ENCODE measurements at regions not wholly inside any gene's neighbourhood (a gene's known extent, or its start where the extent isn't known, plus 50 kb on each side); places are given as distances from the start of the nearest gene placed in this dataset.
"Not testable (repeated sequence)": the region's sequence is repeated elsewhere in the genome, so short reads cannot be mapped to it uniquely, and the experiment has no call there.

DNA sequence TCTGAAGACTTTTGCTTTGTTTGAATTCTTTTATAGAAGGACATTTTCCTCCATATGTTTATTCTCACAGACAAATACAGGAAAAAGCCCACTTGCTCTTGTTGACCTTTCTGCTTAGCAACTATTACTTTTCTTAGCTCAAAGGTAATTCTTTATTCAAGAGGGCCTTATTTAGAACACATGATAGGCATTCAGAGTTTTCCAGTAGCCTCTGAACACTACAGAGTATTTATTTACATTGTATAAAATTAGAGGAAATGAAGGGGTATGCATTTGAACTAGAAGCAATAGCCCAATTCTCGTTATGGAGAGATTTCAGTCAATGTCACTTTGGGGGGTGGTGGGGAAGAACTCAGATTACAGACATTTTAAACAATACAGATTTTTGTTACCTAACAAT, 581.7 kb downstream of the KCNJ2 start:
- Mint-ChIP-seq H3K4me3 (ENCODE audit: unreplicated experiment) (no peak overlapping the region), H3K27me3 (ENCODE audit: insufficient read depth, unreplicated experiment) (peaks cover 27% of the 10 kb centered on the region), H3K4me1 (ENCODE audit: insufficient read depth, unreplicated experiment) (no peaks in the 10 kb centered on the region), H3K27ac (ENCODE audit: low read depth, unreplicated experiment) (no peak overlapping the region), H3K9me3 (ENCODE audit: unreplicated experiment) (peaks cover 5% of the 10 kb centered on the region), H3K36me3 (ENCODE audit: insufficient read depth, unreplicated experiment) (no peaks in the 10 kb centered on the region)
- no TSS peak for BruUV-seq (replicated peaks)
- POLR2A ChIA-PET: no interaction called here
- TF ChIP-seq, protein P1, sequence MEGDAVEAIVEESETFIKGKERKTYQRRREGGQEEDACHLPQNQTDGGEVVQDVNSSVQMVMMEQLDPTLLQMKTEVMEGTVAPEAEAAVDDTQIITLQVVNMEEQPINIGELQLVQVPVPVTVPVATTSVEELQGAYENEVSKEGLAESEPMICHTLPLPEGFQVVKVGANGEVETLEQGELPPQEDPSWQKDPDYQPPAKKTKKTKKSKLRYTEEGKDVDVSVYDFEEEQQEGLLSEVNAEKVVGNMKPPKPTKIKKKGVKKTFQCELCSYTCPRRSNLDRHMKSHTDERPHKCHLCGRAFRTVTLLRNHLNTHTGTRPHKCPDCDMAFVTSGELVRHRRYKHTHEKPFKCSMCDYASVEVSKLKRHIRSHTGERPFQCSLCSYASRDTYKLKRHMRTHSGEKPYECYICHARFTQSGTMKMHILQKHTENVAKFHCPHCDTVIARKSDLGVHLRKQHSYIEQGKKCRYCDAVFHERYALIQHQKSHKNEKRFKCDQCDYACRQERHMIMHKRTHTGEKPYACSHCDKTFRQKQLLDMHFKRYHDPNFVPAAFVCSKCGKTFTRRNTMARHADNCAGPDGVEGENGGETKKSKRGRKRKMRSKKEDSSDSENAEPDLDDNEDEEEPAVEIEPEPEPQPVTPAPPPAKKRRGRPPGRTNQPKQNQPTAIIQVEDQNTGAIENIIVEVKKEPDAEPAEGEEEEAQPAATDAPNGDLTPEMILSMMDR (IDR thresholded peaks at IDR 0.05; ENCODE audit: unreplicated experiment): no peak
- intact Hi-C loops (cut with micrococcal nuclease): no loop called here
- CTCF ChIA-PET: no interaction called here
- DNase-seq (ENCODE audit: unreplicated experiment): no peak

DNA sequence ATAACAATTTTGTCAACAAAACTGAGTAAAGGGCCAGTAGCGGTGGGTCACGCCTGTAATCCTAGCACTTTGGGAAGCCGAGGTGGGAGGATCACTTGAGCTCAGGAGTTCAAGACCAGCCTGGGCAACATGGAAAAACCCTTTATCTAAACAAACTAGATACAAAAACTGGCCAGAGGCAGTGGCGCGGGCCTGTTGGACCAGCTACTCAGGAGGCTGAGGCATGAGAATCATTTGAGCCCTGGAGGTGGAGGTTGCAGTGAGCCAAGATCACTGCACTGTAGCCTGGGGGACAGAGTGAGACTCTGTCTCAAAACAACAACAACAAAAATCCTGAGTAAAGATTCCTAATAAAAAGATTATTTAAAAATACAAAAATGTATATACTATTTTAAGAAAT, 583.1 kb downstream of the KCNJ2 start:
- POLR2A ChIA-PET; H3K4me1 Mint-ChIP-seq (ENCODE audit: insufficient read depth, unreplicated experiment); DNase-seq (ENCODE audit: unreplicated experiment); intact Hi-C loops (cut with micrococcal nuclease); H3K4me3 Mint-ChIP-seq (ENCODE audit: unreplicated experiment); H3K27ac Mint-ChIP-seq (ENCODE audit: low read depth, unreplicated experiment); H3K36me3 Mint-ChIP-seq (ENCODE audit: insufficient read depth, unreplicated experiment); BruUV-seq (replicated peaks); H3K9me3 Mint-ChIP-seq (ENCODE audit: unreplicated experiment): not testable (repeated sequence)
- CTCF ChIA-PET: interaction anchor here (1.4 kb wide), 1 partner anchor 15 kb away, joined by 5 read pairs; no protein-coding TSS in a partner anchor
- peaks cover 12% of the 10 kb centered on the region for H3K27me3 Mint-ChIP-seq (ENCODE audit: insufficient read depth, unreplicated experiment)

DNA sequence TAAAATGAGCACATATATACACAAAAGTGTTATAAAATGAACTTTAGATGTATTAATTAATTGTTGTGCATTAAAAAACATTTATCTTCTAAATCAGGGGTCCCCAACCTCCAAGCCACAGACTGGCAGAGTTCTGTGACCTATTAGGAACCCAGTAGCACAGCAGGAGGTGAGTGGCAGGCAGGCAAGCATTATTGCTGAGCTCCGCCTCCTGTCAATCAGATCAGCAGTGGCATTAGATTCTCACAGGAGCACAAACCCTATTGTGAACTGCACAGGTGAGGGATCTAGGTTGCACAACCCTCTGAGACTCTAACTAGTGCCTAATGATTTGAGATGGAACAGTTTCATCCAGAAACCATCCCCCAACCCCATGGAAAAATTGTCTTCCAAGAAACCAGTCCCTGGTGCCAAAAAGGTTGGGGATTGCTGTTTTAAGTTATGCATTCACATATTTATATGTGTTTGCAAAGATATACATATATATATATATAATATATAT, 583.7 kb downstream of the KCNJ2 start:
- POLR2A ChIA-PET: no interaction called here
- intact Hi-C loops (cut with micrococcal nuclease): no loop called here
- H3K4me1 Mint-ChIP-seq (ENCODE audit: insufficient read depth, unreplicated experiment): no peaks in the 10 kb centered on the region
- no TSS peak for BruUV-seq (replicated peaks)
- TF ChIP-seq, protein P1 (IDR thresholded peaks at IDR 0.05; ENCODE audit: unreplicated experiment): no peak
- H3K9me3 Mint-ChIP-seq (ENCODE audit: unreplicated experiment): peaks cover 5% of the 10 kb centered on the region
- H3K36me3 Mint-ChIP-seq (ENCODE audit: insufficient read depth, unreplicated experiment): no peaks in the 10 kb centered on the region
- no peak for DNase-seq (ENCODE audit: unreplicated experiment)
- H3K27me3 Mint-ChIP-seq (ENCODE audit: insufficient read depth, unreplicated experiment): peaks cover 6% of the 10 kb centered on the region
- H3K27ac Mint-ChIP-seq (ENCODE audit: low read depth, unreplicated experiment): no peak overlapping the region
- no peak overlapping the region for H3K4me3 Mint-ChIP-seq (ENCODE audit: unreplicated experiment)
- CTCF ChIA-PET: interaction anchor here (1.4 kb wide), 1 partner anchor 14 kb away, joined by 5 read pairs; no protein-coding TSS in a partner anchor

DNA sequence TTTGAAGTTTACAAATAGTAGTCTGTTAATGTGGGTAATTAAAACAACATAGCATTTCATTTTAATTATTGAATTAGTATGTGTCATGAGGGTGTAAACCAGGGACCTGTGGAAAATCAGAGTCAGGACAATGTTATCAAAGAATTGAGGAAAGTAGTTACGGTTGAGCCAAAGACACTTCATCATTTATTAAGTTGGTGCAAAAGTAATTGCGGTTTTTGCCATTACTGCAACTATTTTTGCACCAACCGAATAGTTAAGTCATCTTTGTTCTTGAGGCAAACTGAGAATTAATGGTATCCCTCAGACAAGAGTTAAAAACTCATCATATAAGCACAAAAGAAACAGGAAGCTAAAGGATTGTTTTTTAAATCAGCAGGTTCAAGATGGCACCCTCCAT, 593.7 kb downstream of the KCNJ2 start:
- no peaks in the 10 kb centered on the region for H3K36me3 Mint-ChIP-seq (ENCODE audit: insufficient read depth, unreplicated experiment)
- CTCF ChIA-PET: no interaction called here
- POLR2A ChIA-PET: no interaction called here
- no TSS peak for BruUV-seq (replicated peaks)
- TF ChIP-seq, protein P1 (IDR thresholded peaks at IDR 0.05; ENCODE audit: unreplicated experiment): no peak
- DNase-seq (ENCODE audit: unreplicated experiment): no peak
- no peaks in the 10 kb centered on the region for H3K4me1 Mint-ChIP-seq (ENCODE audit: insufficient read depth, unreplicated experiment)
- no peaks in the 10 kb centered on the region for H3K9me3 Mint-ChIP-seq (ENCODE audit: unreplicated experiment)
- H3K27me3 Mint-ChIP-seq (ENCODE audit: insufficient read depth, unreplicated experiment): peaks cover 9% of the 10 kb centered on the region
- H3K27ac Mint-ChIP-seq (ENCODE audit: low read depth, unreplicated experiment): no peak overlapping the region
- intact Hi-C loops (cut with micrococcal nuclease): no loop called here
- no peak overlapping the region for H3K4me3 Mint-ChIP-seq (ENCODE audit: unreplicated experiment)

Data from MCF 10A (cell line).